Inflammatory macrophage (primary cell): ENCODE measurements at regions not wholly inside any gene's neighbourhood (a gene's known extent, or its start where the extent isn't known, plus 50 kb on each side); places are given as distances from the start of the nearest gene placed in this dataset.
A peak's percentile ranks its signal among the peaks of the same experiment; 100 is the strongest.

Experiments
- DNase-seq, 2 donors: peaks; one replicate each; pipeline ENCODE4 v3.0.0-alpha.2; 2020 to 2022

- DNase-seq = no peak
Measured at GRCh38 chr3:145760036-145760435, 400.9 kb downstream of the PLOD2 start.

GRCh38 chr3:145767909-145768308 is 393.1 kb downstream of the PLOD2 start:
- DNase-seq = no peak

GRCh38 chr3:145776782-145777408 is 384.1 kb downstream of the PLOD2 start:
- peak; percentile 23 to 29 for DNase-seq

GRCh38 chr3:145780301-145780700 is 380.7 kb downstream of the PLOD2 start:
- no peak for DNase-seq

- no peak for DNase-seq
Measured at GRCh38 chr3:145785668-145786067, 375.3 kb downstream of the PLOD2 start.

- no peak for DNase-seq
Measured at GRCh38 chr3:145798007-145798406, 363.0 kb downstream of the PLOD2 start.

GRCh38 chr3:145798696-145799537 is 362.1 kb downstream of the PLOD2 start:
- no peak for DNase-seq

GRCh38 chr3:145801696-145802095 is 359.3 kb downstream of the PLOD2 start:
- DNase-seq = no peak

GRCh38 chr3:145807990-145808389 is 353.0 kb downstream of the PLOD2 start:
- DNase-seq = no peak

GRCh38 chr3:145812391-145812790 is 348.6 kb downstream of the PLOD2 start:
- no peak for DNase-seq

- no peak for DNase-seq
Measured at GRCh38 chr3:145815707-145816413, 345.1 kb downstream of the PLOD2 start.

GRCh38 chr3:145817870-145818483 is 343.0 kb downstream of the PLOD2 start:
- DNase-seq = no peak

GRCh38 chr3:145820170-145820569 is 340.8 kb downstream of the PLOD2 start:
- DNase-seq = no peak

GRCh38 chr3:145842294-145842902 is 318.6 kb downstream of the PLOD2 start:
- DNase-seq = no peak

- no peak for DNase-seq
Measured at GRCh38 chr3:145843561-145843960, 317.4 kb downstream of the PLOD2 start.

GRCh38 chr3:145849115-145849514 is 311.9 kb downstream of the PLOD2 start:
- no peak for DNase-seq

GRCh38 chr3:145854499-145854898 is 306.5 kb downstream of the PLOD2 start:
- DNase-seq = no peak

GRCh38 chr3:145857956-145858355 is 303.0 kb downstream of the PLOD2 start:
- no peak for DNase-seq

GRCh38 chr3:145864336-145864735 is 296.6 kb downstream of the PLOD2 start:
- no peak for DNase-seq

GRCh38 chr3:145865399-145866018 is 295.5 kb downstream of the PLOD2 start:
- DNase-seq = no peak

GRCh38 chr3:145869958-145870357 is 291.0 kb downstream of the PLOD2 start:
- DNase-seq = no peak

- DNase-seq = no peak
Measured at GRCh38 chr3:145882436-145882835, 278.5 kb downstream of the PLOD2 start.
